GM21825 (cell line): ENCODE measurements at regions not wholly inside any gene's neighbourhood (a gene's known extent, or its start where the extent isn't known, plus 50 kb on each side); places are given as distances from the start of the nearest gene placed in this dataset.
A peak's percentile ranks its signal among the peaks of the same experiment; 100 is the strongest.

ENCODE experiments used
- ATAC-seq: cut with Tn5 transposase; IDR thresholded peaks from one replicate; pipeline ENCODE4 v1.9.1; 2021; ENCODE audit warnings: mild to moderate bottlenecking, moderate library complexity; ENCODE audit not compliant: unreplicated experiment

- ATAC-seq, result no peak
Measured at GRCh38 chr1:98428864-98429263, 232.7 kb upstream of the SNX7 start.

GRCh38 chr1:98427664-98428063 lies 233.9 kb upstream of the SNX7 start:
- no peak for ATAC-seq

- ATAC-seq, result no peak
Measured at GRCh38 chr1:98426092-98426491, 235.4 kb upstream of the SNX7 start.

GRCh38 chr1:98422816-98423215 lies 238.7 kb upstream of the SNX7 start:
- no peak for ATAC-seq

- no peak for ATAC-seq
Measured at GRCh38 chr1:98421085-98421435, 240.5 kb upstream of the SNX7 start.

GRCh38 chr1:98420376-98421084 lies 241.0 kb upstream of the SNX7 start:
- ATAC-seq, result no peak

GRCh38 chr1:98417820-98418219 lies 243.7 kb upstream of the SNX7 start:
- ATAC-seq, result no peak

GRCh38 chr1:98410082-98410481 lies 251.4 kb upstream of the SNX7 start:
- no peak for ATAC-seq

- no peak for ATAC-seq
Measured at GRCh38 chr1:98406352-98407088, 255.0 kb upstream of the SNX7 start.

- ATAC-seq, result peak; percentile 85
Measured at GRCh38 chr1:98405581-98406074, 255.9 kb upstream of the SNX7 start.

GRCh38 chr1:98404866-98405265 lies 256.7 kb upstream of the SNX7 start:
- ATAC-seq, result no peak

GRCh38 chr1:98403963-98404480 lies 257.5 kb upstream of the SNX7 start:
- ATAC-seq, result no peak

- no peak for ATAC-seq
Measured at GRCh38 chr1:98402860-98403259, 258.7 kb upstream of the SNX7 start.

- no peak for ATAC-seq
Measured at GRCh38 chr1:98400446-98400845, 261.1 kb upstream of the SNX7 start.

GRCh38 chr1:98399218-98399617 lies 262.3 kb upstream of the SNX7 start:
- no peak for ATAC-seq

GRCh38 chr1:98398649-98399048 lies 262.9 kb upstream of the SNX7 start:
- no peak for ATAC-seq

- no peak for ATAC-seq
Measured at GRCh38 chr1:98398092-98398491, 263.4 kb upstream of the SNX7 start.

- no peak for ATAC-seq
Measured at GRCh38 chr1:98393719-98394118, 267.8 kb upstream of the SNX7 start.

- no peak for ATAC-seq
Measured at GRCh38 chr1:98391175-98391574, 270.3 kb upstream of the SNX7 start.

- ATAC-seq, result no peak
Measured at GRCh38 chr1:98389809-98390208, 271.7 kb upstream of the SNX7 start.

- peak; percentile 83 for ATAC-seq
Measured at GRCh38 chr1:98388441-98388840, 273.1 kb upstream of the SNX7 start.

- ATAC-seq, result no peak
Measured at GRCh38 chr1:98387701-98388100, 273.8 kb upstream of the SNX7 start.
